Ishikawa (cell line): ENCODE measurements at regions not wholly inside any gene's neighbourhood (a gene's known extent, or its start where the extent isn't known, plus 50 kb on each side); places are given as distances from the start of the nearest gene placed in this dataset.

Experiments
- CEBPB ChIP-seq: IDR thresholded peaks from 2 replicates; pipeline ENCODE4 v1.6.1; 2012
- CREB1 ChIP-seq: IDR thresholded peaks from 2 replicates; pipeline ENCODE4 v1.6.1; 2012; ENCODE audit warnings: low read depth
- EGR1 ChIP-seq: IDR thresholded peaks from 2 replicates; pipeline ENCODE4 v1.6.1; 2012
- EP300 ChIP-seq: IDR thresholded peaks from 2 replicates; pipeline ENCODE4 v1.6.1; 2012; ENCODE audit warnings: borderline replicate concordance
- FOXM1 ChIP-seq: IDR thresholded peaks from 2 replicates; pipeline ENCODE4 v1.6.1; 2012; ENCODE audit warnings: low read depth, borderline replicate concordance
- NFIC ChIP-seq: IDR thresholded peaks from 2 replicates; pipeline ENCODE4 v1.6.1; 2012
- RAD21 ChIP-seq: IDR thresholded peaks from 2 replicates; pipeline ENCODE4 v1.6.1; 2012; ENCODE audit warnings: low read depth
- TAF1 ChIP-seq: IDR thresholded peaks from 2 replicates; pipeline ENCODE4 v1.6.1; 2012; ENCODE audit warnings: low read depth, mild to moderate bottlenecking
- TCF12 ChIP-seq: IDR thresholded peaks from 2 replicates; pipeline ENCODE4 v1.6.1; 2012; ENCODE audit warnings: low read depth
- TEAD4 ChIP-seq: IDR thresholded peaks from 2 replicates; pipeline ENCODE4 v1.6.1; 2012
- YY1 ChIP-seq: IDR thresholded peaks from 2 replicates; pipeline ENCODE4 v1.6.1; 2012; ENCODE audit warnings: low read depth
- ZBTB7A ChIP-seq: IDR thresholded peaks from 2 replicates; pipeline ENCODE4 v1.6.1; 2012; ENCODE audit warnings: low read depth
- TF ChIP-seq, protein P1 (sequence below): IDR thresholded peaks from 2 replicates; pipeline ENCODE4 v1.6.1; 2012
- TF ChIP-seq, protein P2 (sequence below): IDR thresholded peaks from 2 replicates; pipeline ENCODE4 v1.6.1; 2012; ENCODE audit warnings: low read depth, mild to moderate bottlenecking
- TF ChIP-seq, protein P3 (sequence below): IDR thresholded peaks from 2 replicates; pipeline ENCODE4 v1.6.1; 2012

GRCh38 chr21:15363921-15364320 is 299.1 kb upstream of the NRIP1 start:
- no peak for TF ChIP-seq TEAD4
- TF ChIP-seq ZBTB7A, result no peak
- TF ChIP-seq, protein P1, sequence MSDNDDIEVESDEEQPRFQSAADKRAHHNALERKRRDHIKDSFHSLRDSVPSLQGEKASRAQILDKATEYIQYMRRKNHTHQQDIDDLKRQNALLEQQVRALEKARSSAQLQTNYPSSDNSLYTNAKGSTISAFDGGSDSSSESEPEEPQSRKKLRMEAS, result no peak
- TF ChIP-seq TCF12, result no peak
- TF ChIP-seq CREB1, result no peak
- no peak for TF ChIP-seq CEBPB
- no peak for TF ChIP-seq EP300
- TF ChIP-seq FOXM1, result no peak
- no peak for TF ChIP-seq NFIC
- TF ChIP-seq EGR1, result no peak
- no peak for TF ChIP-seq TAF1

- no peak for TF ChIP-seq YY1
- TF ChIP-seq TAF1, result no peak
- TF ChIP-seq TEAD4, result no peak
- TF ChIP-seq, protein P2, sequence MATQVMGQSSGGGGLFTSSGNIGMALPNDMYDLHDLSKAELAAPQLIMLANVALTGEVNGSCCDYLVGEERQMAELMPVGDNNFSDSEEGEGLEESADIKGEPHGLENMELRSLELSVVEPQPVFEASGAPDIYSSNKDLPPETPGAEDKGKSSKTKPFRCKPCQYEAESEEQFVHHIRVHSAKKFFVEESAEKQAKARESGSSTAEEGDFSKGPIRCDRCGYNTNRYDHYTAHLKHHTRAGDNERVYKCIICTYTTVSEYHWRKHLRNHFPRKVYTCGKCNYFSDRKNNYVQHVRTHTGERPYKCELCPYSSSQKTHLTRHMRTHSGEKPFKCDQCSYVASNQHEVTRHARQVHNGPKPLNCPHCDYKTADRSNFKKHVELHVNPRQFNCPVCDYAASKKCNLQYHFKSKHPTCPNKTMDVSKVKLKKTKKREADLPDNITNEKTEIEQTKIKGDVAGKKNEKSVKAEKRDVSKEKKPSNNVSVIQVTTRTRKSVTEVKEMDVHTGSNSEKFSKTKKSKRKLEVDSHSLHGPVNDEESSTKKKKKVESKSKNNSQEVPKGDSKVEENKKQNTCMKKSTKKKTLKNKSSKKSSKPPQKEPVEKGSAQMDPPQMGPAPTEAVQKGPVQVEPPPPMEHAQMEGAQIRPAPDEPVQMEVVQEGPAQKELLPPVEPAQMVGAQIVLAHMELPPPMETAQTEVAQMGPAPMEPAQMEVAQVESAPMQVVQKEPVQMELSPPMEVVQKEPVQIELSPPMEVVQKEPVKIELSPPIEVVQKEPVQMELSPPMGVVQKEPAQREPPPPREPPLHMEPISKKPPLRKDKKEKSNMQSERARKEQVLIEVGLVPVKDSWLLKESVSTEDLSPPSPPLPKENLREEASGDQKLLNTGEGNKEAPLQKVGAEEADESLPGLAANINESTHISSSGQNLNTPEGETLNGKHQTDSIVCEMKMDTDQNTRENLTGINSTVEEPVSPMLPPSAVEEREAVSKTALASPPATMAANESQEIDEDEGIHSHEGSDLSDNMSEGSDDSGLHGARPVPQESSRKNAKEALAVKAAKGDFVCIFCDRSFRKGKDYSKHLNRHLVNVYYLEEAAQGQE, result no peak
- no peak for TF ChIP-seq RAD21
- TF ChIP-seq NFIC, result no peak
Observed at GRCh38 chr21:15365751-15366392, 301.1 kb upstream of the NRIP1 start.

- TF ChIP-seq FOXM1 (no peak), TAF1 (no peak), TEAD4 (no peak)
- TF ChIP-seq, protein P3, sequence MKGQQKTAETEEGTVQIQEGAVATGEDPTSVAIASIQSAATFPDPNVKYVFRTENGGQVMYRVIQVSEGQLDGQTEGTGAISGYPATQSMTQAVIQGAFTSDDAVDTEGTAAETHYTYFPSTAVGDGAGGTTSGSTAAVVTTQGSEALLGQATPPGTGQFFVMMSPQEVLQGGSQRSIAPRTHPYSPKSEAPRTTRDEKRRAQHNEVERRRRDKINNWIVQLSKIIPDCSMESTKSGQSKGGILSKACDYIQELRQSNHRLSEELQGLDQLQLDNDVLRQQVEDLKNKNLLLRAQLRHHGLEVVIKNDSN, result no peak
- TF ChIP-seq, protein P2, result no peak
Observed at GRCh38 chr21:15366555-15366954, 301.8 kb upstream of the NRIP1 start.

DNA sequence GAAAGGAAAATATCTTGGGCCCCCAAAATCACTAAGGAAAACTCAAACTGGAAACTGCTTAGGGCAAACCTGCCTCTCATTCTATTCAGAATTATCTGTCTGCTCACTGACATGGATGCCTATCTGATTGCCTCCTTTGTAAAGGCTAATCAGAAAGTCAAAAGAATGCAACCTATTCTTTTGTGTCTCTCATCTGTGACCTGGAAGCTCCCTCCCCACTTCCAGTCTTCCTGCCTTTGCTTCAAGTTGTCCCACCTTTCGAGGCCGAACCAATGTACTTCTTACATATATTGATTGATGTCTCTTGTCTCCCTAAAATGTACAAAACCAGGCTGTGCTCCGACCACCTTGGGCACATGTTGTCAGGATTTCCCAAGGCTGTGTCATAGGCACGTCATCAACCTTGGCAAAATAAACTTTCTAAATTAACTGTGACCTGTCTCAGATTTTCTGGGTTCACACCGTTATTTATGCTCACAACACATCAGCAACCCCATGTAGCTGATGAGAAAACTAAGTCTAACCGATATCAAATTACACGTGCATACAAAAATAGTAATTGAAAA is 302.3 kb upstream of the NRIP1 start:
- TF ChIP-seq, protein P1, result no peak
- TF ChIP-seq RAD21 (no peak), CEBPB (no peak), CREB1 (no peak), EP300 (no peak), YY1 (no peak), TAF1 (no peak), EGR1 (no peak), ZBTB7A (no peak), NFIC (no peak), FOXM1 (no peak), TCF12 (no peak), TEAD4 (no peak)
- TF ChIP-seq, protein P3, result no peak
- TF ChIP-seq, protein P2, result no peak

GRCh38 chr21:15370462-15370975 is 305.7 kb upstream of the NRIP1 start:
- TF ChIP-seq RAD21 (no peak), YY1 (no peak), EGR1 (no peak)
- TF ChIP-seq, protein P2, result no peak
